ENCODE measurements at regions not wholly inside any gene's neighbourhood (a gene's known extent, or its start where the extent isn't known, plus 50 kb on each side); places are given as distances from the start of the nearest gene placed in this dataset.

DNA sequence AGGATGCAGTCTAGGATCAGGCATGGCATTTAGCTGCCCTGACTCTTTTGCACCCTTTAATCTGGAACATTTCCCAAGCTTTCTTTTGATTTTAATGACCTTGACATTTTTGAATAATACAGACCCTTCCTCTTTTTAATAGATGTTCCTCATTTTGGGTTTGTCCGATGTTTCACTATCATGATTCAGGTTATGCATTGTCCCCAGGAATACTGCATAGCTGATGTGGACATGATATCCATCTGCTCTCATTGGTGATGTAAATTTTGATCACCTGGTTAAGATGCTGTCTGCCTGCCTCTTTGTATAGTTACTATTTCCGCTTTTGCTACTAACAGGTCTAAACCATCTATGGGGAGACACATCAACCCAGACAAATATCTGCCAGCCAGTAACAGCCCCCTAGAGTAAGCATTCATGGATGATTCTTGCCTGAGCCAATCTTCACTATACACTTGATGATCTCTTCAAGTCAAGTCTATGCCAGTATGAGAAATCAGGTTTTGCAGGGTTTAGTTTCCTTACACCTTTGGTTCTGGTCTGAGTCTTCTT lies 50.6 kb upstream of the ULK4 start:
- H3K9me3 ChIP-seq (ENCODE audit: insufficient read depth, low read length) = no peaks in the 10 kb centered on the region
- DNase-seq (ENCODE audit: low read depth, low spot score) = no peak
- peak overlapping the region; percentile 68 for H3K4me3 ChIP-seq (ENCODE audit: insufficient read length, low read depth)
- H3K9ac ChIP-seq (ENCODE audit: insufficient read length, low read depth) = no peak overlapping the region
- no peak for TF ChIP-seq YY1 (IDR thresholded peaks at IDR 0.05; ENCODE audit: insufficient read depth, insufficient read length)
- no peak for TF ChIP-seq SUZ12 (IDR thresholded peaks at IDR 0.05; ENCODE audit: extremely low read depth, insufficient read depth, insufficient read length)
- TF ChIP-seq ZNF274 (IDR thresholded peaks at IDR 0.05; ENCODE audit: low read depth, low read length) = no peak
- H3K4me1 ChIP-seq (ENCODE audit: insufficient read depth, insufficient read length) = peaks cover 6% of the 10 kb centered on the region
- peaks cover 12% of the 10 kb centered on the region for H3K27me3 ChIP-seq (ENCODE audit: insufficient read depth, insufficient read length)
- peaks cover 4% of the 10 kb centered on the region for H3K36me3 ChIP-seq (ENCODE audit: insufficient read depth, insufficient read length, low read length)
